ENCODE measurements at regions not wholly inside any gene's neighbourhood (a gene's known extent, or its start where the extent isn't known, plus 50 kb on each side); places are given as distances from the start of the nearest gene placed in this dataset.

- DNase-seq (ENCODE audit: low read depth) = no peak
Observed at GRCh38 chr7:52980129-52980528, 55.3 kb upstream of the POM121L12 start.

- no peak for DNase-seq (ENCODE audit: low read depth)
Observed at GRCh38 chr7:52973126-52973525, 62.3 kb upstream of the POM121L12 start.

GRCh38 chr7:52962402-52963076 lies 72.9 kb upstream of the POM121L12 start:
- no peak for DNase-seq (ENCODE audit: low read depth)

GRCh38 chr7:52961084-52961483 lies 74.3 kb upstream of the POM121L12 start:
- no peak for DNase-seq (ENCODE audit: low read depth)

- no peak for DNase-seq (ENCODE audit: low read depth)
Observed at GRCh38 chr7:52959878-52960660, 75.4 kb upstream of the POM121L12 start.

- DNase-seq (ENCODE audit: low read depth) = no peak
Observed at GRCh38 chr7:52959336-52959735, 76.1 kb upstream of the POM121L12 start.

GRCh38 chr7:52958621-52959140 lies 76.8 kb upstream of the POM121L12 start:
- DNase-seq (ENCODE audit: low read depth) = no peak

GRCh38 chr7:52956379-52956915 lies 79.0 kb upstream of the POM121L12 start:
- no peak for DNase-seq (ENCODE audit: low read depth)

GRCh38 chr7:52955522-52955921 lies 79.9 kb upstream of the POM121L12 start:
- no peak for DNase-seq (ENCODE audit: low read depth)

GRCh38 chr7:52944921-52945320 lies 90.5 kb upstream of the POM121L12 start:
- no peak for DNase-seq (ENCODE audit: low read depth)

- no peak for DNase-seq (ENCODE audit: low read depth)
Observed at GRCh38 chr7:52940481-52940880, 95.0 kb upstream of the POM121L12 start.

GRCh38 chr7:52938455-52939133 lies 96.8 kb upstream of the POM121L12 start:
- no peak for DNase-seq (ENCODE audit: low read depth)

GRCh38 chr7:52936750-52937149 lies 98.7 kb upstream of the POM121L12 start:
- no peak for DNase-seq (ENCODE audit: low read depth)

GRCh38 chr7:52928591-52928990 lies 106.8 kb upstream of the POM121L12 start:
- DNase-seq (ENCODE audit: low read depth) = no peak

- no peak for DNase-seq (ENCODE audit: low read depth)
Observed at GRCh38 chr7:52925332-52925731, 110.1 kb upstream of the POM121L12 start.

- no peak for DNase-seq (ENCODE audit: low read depth)
Observed at GRCh38 chr7:52920977-52921376, 114.5 kb upstream of the POM121L12 start.

GRCh38 chr7:52917982-52918578 lies 117.4 kb upstream of the POM121L12 start:
- no peak for DNase-seq (ENCODE audit: low read depth)

GRCh38 chr7:52911795-52912194 lies 123.6 kb upstream of the POM121L12 start:
- DNase-seq (ENCODE audit: low read depth) = no peak

- no peak for DNase-seq (ENCODE audit: low read depth)
Observed at GRCh38 chr7:52911326-52911725, 124.1 kb upstream of the POM121L12 start.

GRCh38 chr7:52909935-52910334 lies 125.5 kb upstream of the POM121L12 start:
- DNase-seq (ENCODE audit: low read depth) = no peak

GRCh38 chr7:52909131-52909530 lies 126.3 kb upstream of the POM121L12 start:
- no peak for DNase-seq (ENCODE audit: low read depth)

GRCh38 chr7:52897713-52898112 lies 137.7 kb upstream of the POM121L12 start:
- no peak for DNase-seq (ENCODE audit: low read depth)
